WI38 (cell line): ENCODE measurements at regions not wholly inside any gene's neighbourhood (a gene's known extent, or its start where the extent isn't known, plus 50 kb on each side); places are given as distances from the start of the nearest gene placed in this dataset.
"Not testable (repeated sequence)": the region's sequence is repeated elsewhere in the genome, so short reads cannot be mapped to it uniquely, and the experiment has no call there.

Source experiments
- H3K4me3 ChIP-seq: 2 replicates; pipeline ENCODE4 v1.5.1; 2011; ENCODE audit warnings: low read depth, mild to moderate bottlenecking, control low read depth, low read length
- TF ChIP-seq, protein P1 (sequence below): IDR thresholded peaks from 2 replicates; pipeline ENCODE4 v1.5.1; 2012; ENCODE audit warnings: low read depth, mild to moderate bottlenecking, control low read depth, low read length

DNA sequence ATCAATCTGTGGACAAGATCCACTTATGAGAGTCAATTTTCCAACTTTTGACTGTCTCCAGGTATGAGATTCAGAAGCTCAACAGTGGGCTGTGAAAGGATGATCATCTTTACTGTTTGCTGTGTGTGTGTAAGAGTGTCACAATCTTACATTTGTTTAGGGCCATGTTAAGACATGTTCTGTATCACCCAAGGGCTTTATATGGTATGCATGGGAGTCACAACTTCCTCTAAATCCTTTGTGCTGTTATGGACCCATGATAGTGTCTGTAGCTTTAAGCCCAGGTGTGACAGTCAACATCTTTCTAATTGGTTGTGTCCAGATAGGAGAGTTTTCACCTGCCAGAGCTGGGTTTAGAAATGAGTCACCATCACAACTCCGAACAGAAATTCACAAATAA lies 70.2 kb downstream of the ZNF726 start:
- not testable (repeated sequence) for H3K4me3 ChIP-seq

DNA sequence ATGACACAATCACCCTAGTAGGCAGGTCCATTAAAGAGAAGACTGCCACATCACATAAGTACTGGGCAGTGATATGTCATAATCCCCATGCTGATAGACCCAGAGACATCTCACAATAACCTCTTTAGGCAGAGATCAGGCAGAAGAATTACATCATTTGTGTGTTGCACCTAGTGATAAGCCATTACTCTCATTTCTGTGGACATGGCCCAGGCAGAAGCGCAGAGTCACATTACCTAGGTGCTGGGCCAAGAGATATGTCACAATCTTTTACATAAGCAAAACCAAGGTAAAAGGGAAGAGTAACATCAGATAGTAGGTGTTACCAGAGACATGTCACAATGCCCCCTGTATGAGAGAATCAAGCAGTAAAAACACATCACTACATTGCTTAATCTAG lies 71.9 kb downstream of the ZNF726 start:
- TF ChIP-seq, protein P1, sequence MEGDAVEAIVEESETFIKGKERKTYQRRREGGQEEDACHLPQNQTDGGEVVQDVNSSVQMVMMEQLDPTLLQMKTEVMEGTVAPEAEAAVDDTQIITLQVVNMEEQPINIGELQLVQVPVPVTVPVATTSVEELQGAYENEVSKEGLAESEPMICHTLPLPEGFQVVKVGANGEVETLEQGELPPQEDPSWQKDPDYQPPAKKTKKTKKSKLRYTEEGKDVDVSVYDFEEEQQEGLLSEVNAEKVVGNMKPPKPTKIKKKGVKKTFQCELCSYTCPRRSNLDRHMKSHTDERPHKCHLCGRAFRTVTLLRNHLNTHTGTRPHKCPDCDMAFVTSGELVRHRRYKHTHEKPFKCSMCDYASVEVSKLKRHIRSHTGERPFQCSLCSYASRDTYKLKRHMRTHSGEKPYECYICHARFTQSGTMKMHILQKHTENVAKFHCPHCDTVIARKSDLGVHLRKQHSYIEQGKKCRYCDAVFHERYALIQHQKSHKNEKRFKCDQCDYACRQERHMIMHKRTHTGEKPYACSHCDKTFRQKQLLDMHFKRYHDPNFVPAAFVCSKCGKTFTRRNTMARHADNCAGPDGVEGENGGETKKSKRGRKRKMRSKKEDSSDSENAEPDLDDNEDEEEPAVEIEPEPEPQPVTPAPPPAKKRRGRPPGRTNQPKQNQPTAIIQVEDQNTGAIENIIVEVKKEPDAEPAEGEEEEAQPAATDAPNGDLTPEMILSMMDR, result no peak
- no peak overlapping the region for H3K4me3 ChIP-seq

DNA sequence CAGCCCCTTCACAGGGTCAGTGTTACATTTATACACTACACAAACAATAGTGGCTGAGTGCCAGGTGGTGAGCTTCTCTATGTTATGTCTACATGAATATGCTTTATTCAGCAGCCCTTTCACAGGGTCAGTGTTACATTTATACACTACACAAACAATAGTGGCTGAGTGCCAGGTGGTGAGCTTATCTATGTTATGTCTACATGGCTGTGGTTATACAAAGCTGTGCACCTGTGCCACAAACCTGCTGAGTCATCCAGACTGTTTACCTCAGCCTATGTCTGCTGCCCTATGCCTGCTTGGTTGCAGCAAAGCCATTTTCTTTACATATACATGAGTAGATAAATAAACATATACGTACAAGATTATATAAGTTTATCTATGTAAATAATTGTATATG lies 76.5 kb downstream of the ZNF726 start:
- TF ChIP-seq, protein P1, result no peak
- H3K4me3 ChIP-seq, result no peak overlapping the region

DNA sequence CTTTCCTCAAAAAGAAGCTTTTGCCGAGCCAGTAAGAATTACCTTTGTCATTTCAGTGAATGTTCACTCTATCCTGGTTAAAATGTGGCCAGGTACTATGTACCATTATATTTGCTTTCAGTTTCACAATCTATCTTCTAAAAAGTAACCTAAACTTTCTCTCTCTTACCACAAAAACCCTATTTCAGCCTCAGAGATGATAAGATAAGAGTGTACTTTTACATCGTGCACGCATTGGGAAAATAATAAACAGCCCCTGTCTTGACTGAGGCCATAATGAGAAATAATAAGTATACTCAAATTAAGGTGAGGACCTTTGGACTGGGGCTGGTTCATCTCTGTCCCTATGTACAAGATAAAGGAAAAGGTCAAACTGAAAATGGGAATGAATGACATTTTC lies 77.7 kb downstream of the ZNF726 start:
- no peak overlapping the region for H3K4me3 ChIP-seq
- TF ChIP-seq, protein P1, result no peak

DNA sequence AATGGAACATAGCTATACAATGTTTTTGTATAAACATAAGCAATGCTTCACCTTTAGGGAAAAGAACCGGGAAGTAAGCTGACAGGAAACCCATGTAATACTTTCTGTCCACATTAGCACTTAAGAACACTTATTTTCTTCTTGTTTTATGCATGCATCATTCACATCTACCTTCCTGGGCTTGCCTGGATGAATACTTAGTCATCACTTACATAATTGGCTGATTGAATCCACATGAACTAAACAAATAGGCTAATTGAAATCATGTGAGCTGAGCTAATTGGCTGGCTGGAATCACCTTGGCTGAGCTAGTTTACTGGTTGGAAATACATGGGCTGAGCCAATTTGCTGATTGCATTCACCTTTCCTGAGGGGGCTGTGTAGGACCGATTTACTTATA lies 78.8 kb downstream of the ZNF726 start:
- no peak overlapping the region for H3K4me3 ChIP-seq
- TF ChIP-seq, protein P1, result no peak

DNA sequence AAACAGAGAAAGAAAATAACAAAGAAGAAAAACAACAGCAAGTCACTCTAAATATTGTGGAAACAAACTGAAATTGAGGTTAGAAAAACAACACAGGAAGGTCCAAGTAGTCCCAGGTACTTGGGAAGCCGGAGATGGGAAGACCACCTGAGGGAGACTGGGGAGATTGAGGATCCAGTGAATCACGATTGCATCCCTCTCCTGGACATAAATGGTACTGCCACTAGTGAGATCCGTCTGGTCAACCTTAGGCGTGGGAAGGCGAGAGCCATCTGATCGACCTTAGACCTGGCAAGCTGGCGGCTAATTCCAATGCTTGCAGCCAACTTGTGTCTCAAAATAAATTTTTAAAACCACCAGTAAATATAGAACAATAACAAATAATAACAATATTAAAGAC lies 81.9 kb downstream of the ZNF726 start:
- TF ChIP-seq, protein P1, result peak; percentile 42; the same call in 1 of the 2 replicates
- H3K4me3 ChIP-seq, result no peak overlapping the region

DNA sequence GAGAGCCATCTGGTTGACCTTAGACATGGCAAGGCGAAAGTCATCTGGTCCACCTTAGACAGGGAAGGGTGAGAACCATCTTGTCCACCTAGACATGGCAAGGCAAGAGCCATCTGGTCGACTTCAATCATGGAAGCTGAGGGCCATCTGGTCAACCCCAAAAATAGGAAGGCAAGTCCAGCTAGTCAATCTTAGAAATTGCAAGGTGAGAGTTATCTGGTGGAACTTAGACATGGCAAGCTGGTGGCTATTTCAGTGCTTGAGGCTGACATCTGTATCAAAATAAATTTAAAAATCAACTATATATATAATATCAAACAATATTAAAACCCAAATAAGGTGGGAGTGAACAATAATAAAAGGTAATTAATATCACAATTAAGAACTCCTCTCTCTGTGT lies 83.9 kb downstream of the ZNF726 start:
- H3K4me3 ChIP-seq, result no peak overlapping the region
- TF ChIP-seq, protein P1, result no peak

DNA sequence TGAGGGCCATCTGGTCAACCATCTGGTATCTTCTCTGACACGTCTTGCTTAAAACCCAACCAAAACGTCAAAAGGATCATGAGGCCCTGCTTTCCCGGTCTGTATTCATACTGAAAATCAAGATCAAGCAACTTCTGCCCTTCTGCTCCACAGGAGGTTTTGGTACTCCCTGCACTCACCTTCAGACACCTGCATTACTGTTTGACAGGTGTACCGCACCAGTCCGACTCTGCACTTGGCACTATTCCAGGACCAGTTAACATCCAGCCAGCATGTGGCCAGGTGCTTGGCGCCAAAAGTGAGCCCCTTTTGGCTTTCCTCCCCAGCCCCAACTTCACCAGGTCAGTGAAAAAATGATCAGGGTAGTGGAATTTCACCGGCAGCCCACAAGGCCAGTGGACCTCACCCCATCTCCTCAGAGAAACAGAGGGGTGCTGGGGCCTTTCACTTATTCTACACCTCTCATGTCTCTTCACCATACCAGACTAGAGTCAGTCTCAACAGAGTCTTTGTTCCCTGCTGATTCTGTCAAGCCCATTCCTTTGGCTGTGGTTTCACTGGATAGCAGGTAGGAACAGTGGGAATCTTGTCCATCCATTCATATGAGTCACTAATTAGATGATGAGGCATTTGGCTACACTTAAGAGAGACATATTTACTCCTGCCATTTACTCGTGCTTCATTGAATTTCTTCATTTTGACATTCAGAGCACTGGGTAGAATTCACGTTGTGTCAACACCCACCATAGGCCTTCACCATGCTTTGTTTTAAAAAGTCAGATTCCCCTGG lies 85.3 kb downstream of the ZNF726 start:
- TF ChIP-seq, protein P1, result no peak
- H3K4me3 ChIP-seq, result no peak overlapping the region
